Trophoblast cell (in vitro differentiated cells and primary cell): ENCODE measurements at regions not wholly inside any gene's neighbourhood (a gene's known extent, or its start where the extent isn't known, plus 50 kb on each side); places are given as distances from the start of the nearest gene placed in this dataset.

ENCODE experiments used
- DNase-seq, 2 donors: peaks; one replicate each; pipeline ENCODE4 v3.0.0-alpha.2; 2016
- H2AFZ ChIP-seq: 2 replicates; pipeline ENCODE4 v1.6.1; 2013; ENCODE audit warnings: low read length, moderate library complexity, mild to moderate bottlenecking; ENCODE audit not compliant: insufficient read depth, poor library complexity
- H2AK5ac ChIP-seq: 2 replicates; pipeline ENCODE4 v1.6.1; 2013; ENCODE audit warnings: mild to moderate bottlenecking, low read length
- H2BK120ac ChIP-seq: 2 replicates; pipeline ENCODE4 v1.6.1; 2013; ENCODE audit warnings: low read length, mild to moderate bottlenecking, moderate library complexity; ENCODE audit not compliant: insufficient read depth, poor library complexity
- H2BK12ac ChIP-seq: 2 replicates; pipeline ENCODE4 v1.6.1; 2013; ENCODE audit warnings: mild to moderate bottlenecking, low read length, moderate library complexity
- H2BK5ac ChIP-seq: 2 replicates; pipeline ENCODE4 v1.6.1; 2013; ENCODE audit warnings: low read length, low read depth, moderate library complexity, mild to moderate bottlenecking; ENCODE audit not compliant: poor library complexity
- H3K14ac ChIP-seq: 2 replicates; pipeline ENCODE4 v1.6.1; 2013; ENCODE audit warnings: mild to moderate bottlenecking, low read length
- H3K18ac ChIP-seq: 2 replicates; pipeline ENCODE4 v1.6.1; 2013; ENCODE audit warnings: mild to moderate bottlenecking, low read length
- H3K23ac ChIP-seq: 2 replicates; pipeline ENCODE4 v1.6.1; 2013; ENCODE audit warnings: low read length
- H3K27ac ChIP-seq: 2 replicates; pipeline ENCODE4 v1.5.1; 2013; ENCODE audit warnings: low read depth, mild to moderate bottlenecking, inconsistent platforms, low read length, moderate library complexity
- H3K27me3 ChIP-seq: 2 replicates; pipeline ENCODE4 v1.6.1; 2013; ENCODE audit warnings: inconsistent platforms, mild to moderate bottlenecking, low read length, moderate library complexity; ENCODE audit not compliant: insufficient read depth
- H3K36me3 ChIP-seq, 2 experiments: 1 replicate in 1 of 2; 2 replicates in 1 of 2; pipeline ENCODE4 v1.6.1; 2013; ENCODE audit warnings: low read length in 2 of 2, mild to moderate bottlenecking in 2 of 2, moderate library complexity in 1 of 2; ENCODE audit not compliant: insufficient read depth in 2 of 2, control insufficient read depth in 1 of 2
- H3K4ac ChIP-seq: 2 replicates; pipeline ENCODE4 v1.6.1; 2013; ENCODE audit warnings: low read depth, mild to moderate bottlenecking, low read length, moderate library complexity
- H3K4me1 ChIP-seq, 2 experiments: 1 replicate in 1 of 2; 2 replicates in 1 of 2; pipeline ENCODE4 v1.6.1; 2013; ENCODE audit warnings: low read length in 2 of 2, mild to moderate bottlenecking in 2 of 2, moderate library complexity in 1 of 2; ENCODE audit not compliant: insufficient read depth in 2 of 2, control insufficient read depth in 1 of 2
- H3K4me2 ChIP-seq: 2 replicates; pipeline ENCODE4 v1.6.1; 2013; ENCODE audit warnings: inconsistent platforms, mild to moderate bottlenecking, low read length, moderate library complexity
- H3K4me3 ChIP-seq: 2 replicates; pipeline ENCODE4 v1.5.1; 2013; ENCODE audit warnings: mild to moderate bottlenecking, low read depth, low read length, inconsistent platforms
- H3K79me1 ChIP-seq: one replicate; pipeline ENCODE4 v1.6.1; 2013; ENCODE audit warnings: low read length
- H3K79me2 ChIP-seq: 2 replicates; pipeline ENCODE4 v1.6.1; 2013; ENCODE audit warnings: low read length, mild to moderate bottlenecking; ENCODE audit not compliant: control insufficient read depth, insufficient read depth, poor library complexity
- H3K9ac ChIP-seq: 2 replicates; pipeline ENCODE4 v1.6.1; 2013; ENCODE audit warnings: mild to moderate bottlenecking, low read length
- H3K9me3 ChIP-seq: 2 replicates; pipeline ENCODE4 v1.6.1; 2013; ENCODE audit warnings: low read depth, mild to moderate bottlenecking, control low read depth, inconsistent platforms, low read length; ENCODE audit not compliant: insufficient read depth
- H4K12ac ChIP-seq: 2 replicates; pipeline ENCODE4 v1.6.1; 2013; ENCODE audit warnings: low read depth, mild to moderate bottlenecking, low read length, moderate library complexity
- H4K8ac ChIP-seq: 2 replicates; pipeline ENCODE4 v1.6.1; 2013; ENCODE audit warnings: low read depth, mild to moderate bottlenecking, low read length, moderate library complexity
- H4K91ac ChIP-seq: one replicate; pipeline ENCODE4 v1.6.1; 2013; ENCODE audit warnings: low read depth, mild to moderate bottlenecking, low read length, moderate library complexity
- WGBS: extraction: QIAGEN DNeasy Blood & Tissue Kit; methylation state at CpG from one replicate; pipeline ENCODE4 v1.1.7; 2013; ENCODE audit warnings: missing lambda C conversion rate; ENCODE audit not compliant: insufficient read length, insufficient coverage; ENCODE audit errors: extremely low coverage; 5-methylcytosine and 5-hydroxymethylcytosine counted together

DNA sequence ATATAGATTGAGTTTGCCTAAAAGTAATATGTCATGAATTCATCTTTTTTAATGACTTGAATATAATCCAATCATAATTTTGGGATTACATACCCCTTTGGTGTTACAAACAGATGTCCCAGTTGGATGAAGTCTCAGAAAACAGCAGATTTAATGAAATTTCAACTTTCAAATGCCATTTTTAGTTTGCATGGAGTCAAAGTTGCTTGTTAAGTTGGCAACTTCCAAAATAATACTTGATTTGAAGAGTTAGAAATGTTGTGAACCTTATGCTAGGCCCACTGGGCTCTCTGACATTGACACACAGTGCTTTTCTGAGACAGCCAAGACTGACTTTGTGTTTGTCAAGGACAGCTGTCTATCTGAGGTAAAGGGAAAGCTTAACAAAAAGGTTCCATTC lies 248.1 kb downstream of the KIF20B start:
- Histone ChIP-seq H3K23ac (no peak overlapping the region), H2BK120ac (no peak overlapping the region), H3K27ac (no peak overlapping the region), H4K91ac (no peak overlapping the region), H3K79me1 (no peaks in the 10 kb centered on the region), H3K27me3 (no peaks in the 10 kb centered on the region), H3K36me3 (no peaks in the 10 kb centered on the region), H3K4ac (no peak overlapping the region), H2BK5ac (no peak overlapping the region), H2BK12ac (no peak overlapping the region), H3K9me3 (peaks cover 2% of the 10 kb centered on the region), H3K79me2 (no peaks in the 10 kb centered on the region), H2AFZ (no peak overlapping the region), H4K8ac (no peak overlapping the region), H4K12ac (no peak overlapping the region), H3K4me1 (no peaks in the 10 kb centered on the region), H3K4me3 (no peak overlapping the region), H2AK5ac (no peak overlapping the region), H3K9ac (no peak overlapping the region), H3K14ac (no peak overlapping the region), H3K4me2 (no peak overlapping the region), H3K18ac (no peak overlapping the region)
- DNase-seq, result no peak

DNA sequence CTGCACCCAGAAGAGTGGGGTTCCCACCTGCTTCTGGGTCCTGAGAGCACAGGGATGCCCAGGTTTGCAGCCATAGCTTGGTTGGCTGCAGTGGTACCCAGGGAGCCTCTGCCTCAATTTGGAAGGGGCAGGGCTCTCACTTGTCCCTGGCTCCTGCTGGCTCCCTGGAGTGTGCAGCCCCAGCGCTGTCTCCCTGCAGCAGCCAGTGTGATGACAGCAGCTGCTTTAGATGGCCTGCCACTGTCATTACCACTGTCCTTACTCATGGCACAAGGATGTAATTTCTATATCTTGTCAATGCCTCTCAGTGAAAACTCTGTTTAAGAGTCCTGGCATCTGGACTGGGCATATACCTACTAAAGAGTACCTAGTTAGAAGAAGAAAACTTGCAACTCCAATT lies 250.9 kb downstream of the KIF20B start:
- H4K8ac ChIP-seq, result no peak overlapping the region
- no peak overlapping the region for H3K4me2 ChIP-seq
- no peak overlapping the region for H3K23ac ChIP-seq
- H3K9me3 ChIP-seq, result peaks cover 2% of the 10 kb centered on the region
- no peak overlapping the region for H3K4ac ChIP-seq
- H3K79me1 ChIP-seq, result no peaks in the 10 kb centered on the region
- H3K14ac ChIP-seq, result no peak overlapping the region
- H3K36me3 ChIP-seq, result no peaks in the 10 kb centered on the region
- no peak overlapping the region for H3K18ac ChIP-seq
- no peak overlapping the region for H3K9ac ChIP-seq
- no peaks in the 10 kb centered on the region for H3K27me3 ChIP-seq
- no peak overlapping the region for H4K91ac ChIP-seq
- no peak overlapping the region for H2BK5ac ChIP-seq
- H3K27ac ChIP-seq, result no peak overlapping the region
- no peak overlapping the region for H2BK12ac ChIP-seq
- WGBS, result no CpG with 5 or more reads among the region's 1 CpG
- no peak overlapping the region for H3K4me3 ChIP-seq
- no peak overlapping the region for H2AK5ac ChIP-seq
- H2BK120ac ChIP-seq, result no peak overlapping the region
- no peaks in the 10 kb centered on the region for H3K79me2 ChIP-seq
- no peak overlapping the region for H2AFZ ChIP-seq
- DNase-seq, result no peak
- no peaks in the 10 kb centered on the region for H3K4me1 ChIP-seq
- no peak overlapping the region for H4K12ac ChIP-seq

DNA sequence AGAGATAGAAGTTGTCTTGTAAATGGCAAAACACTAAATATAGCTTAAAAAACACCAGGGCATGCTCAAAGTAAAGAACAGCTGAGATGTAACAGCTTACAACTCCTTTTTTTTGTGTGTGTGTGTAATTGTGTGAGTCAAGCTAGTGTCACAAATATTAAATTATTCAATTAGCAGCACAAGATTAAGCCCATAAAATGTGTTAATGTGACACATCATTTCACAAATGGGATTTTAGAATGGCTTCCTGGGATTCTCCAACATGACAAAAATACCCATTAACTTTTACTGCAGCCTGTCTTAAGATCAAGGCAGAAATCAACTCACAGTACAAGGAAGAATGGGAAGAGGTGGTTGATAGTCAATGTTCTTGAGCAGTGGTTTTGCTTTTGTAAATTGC lies 251.4 kb downstream of the KIF20B start:
- Histone ChIP-seq H2AFZ (no peak overlapping the region), H3K27me3 (no peaks in the 10 kb centered on the region), H4K91ac (no peak overlapping the region), H4K8ac (no peak overlapping the region), H3K4me2 (no peak overlapping the region), H3K23ac (no peak overlapping the region), H3K4me3 (no peak overlapping the region), H3K18ac (no peak overlapping the region), H3K79me2 (no peaks in the 10 kb centered on the region), H3K27ac (no peak overlapping the region), H2AK5ac (no peak overlapping the region), H3K9me3 (peaks cover 2% of the 10 kb centered on the region), H4K12ac (no peak overlapping the region), H3K4ac (no peak overlapping the region), H3K4me1 (no peaks in the 10 kb centered on the region), H2BK120ac (no peak overlapping the region), H3K14ac (no peak overlapping the region), H2BK12ac (no peak overlapping the region), H2BK5ac (no peak overlapping the region), H3K79me1 (no peaks in the 10 kb centered on the region), H3K9ac (no peak overlapping the region), H3K36me3 (no peaks in the 10 kb centered on the region)
- no peak for DNase-seq

- H2BK120ac ChIP-seq, result no peak overlapping the region
- no peak overlapping the region for H4K8ac ChIP-seq
- H3K9me3 ChIP-seq, result peaks cover 2% of the 10 kb centered on the region
- H2BK5ac ChIP-seq, result no peak overlapping the region
- no peaks in the 10 kb centered on the region for H3K79me2 ChIP-seq
- H3K23ac ChIP-seq, result no peak overlapping the region
- H3K4me3 ChIP-seq, result no peak overlapping the region
- H3K9ac ChIP-seq, result no peak overlapping the region
- H3K79me1 ChIP-seq, result no peaks in the 10 kb centered on the region
- H3K36me3 ChIP-seq, result no peaks in the 10 kb centered on the region
- H3K27me3 ChIP-seq, result no peaks in the 10 kb centered on the region
- no peak overlapping the region for H3K4ac ChIP-seq
- no peak overlapping the region for H2AFZ ChIP-seq
- no peak overlapping the region for H3K18ac ChIP-seq
- no peak overlapping the region for H3K27ac ChIP-seq
- no peak overlapping the region for H2AK5ac ChIP-seq
- H2BK12ac ChIP-seq, result no peak overlapping the region
- H4K12ac ChIP-seq, result no peak overlapping the region
- no CpG with 5 or more reads among the region's 3 CpGs for WGBS
- H3K4me2 ChIP-seq, result no peak overlapping the region
- no peak for DNase-seq
- no peak overlapping the region for H4K91ac ChIP-seq
- no peak overlapping the region for H3K14ac ChIP-seq
- no peaks in the 10 kb centered on the region for H3K4me1 ChIP-seq
Observed at GRCh38 chr10:89954061-89954460, 252.7 kb downstream of the KIF20B start.
